GM12878 (cell line): ENCODE measurements at regions not wholly inside any gene's neighbourhood (a gene's known extent, or its start where the extent isn't known, plus 50 kb on each side); places are given as distances from the start of the nearest gene placed in this dataset.

ENCODE experiments used
- ATAC-seq: fragments of 200-7000 bp; cut with Tn5 transposase; 3 replicates; pipeline ENCODE4 v1.9.1; 2020; ENCODE audit warnings: mild to moderate bottlenecking, moderate library complexity
- BruUV-seq: library from RNA; stranded (reverse); fragments of 400-500 nt; replicated peaks from 2 replicates; lab custom pipeline; 2021; lab: Mats Ljungman, UMichigan
- CTCF ChIA-PET: fragments of 300-600 bp; sonication (Branson Sonifier 250); formaldehyde crosslinking; extraction: SDS; loops from one replicate; lab custom pipeline; 2021; ENCODE audit warnings: inconsistent platforms; lab: Yijun Ruan, JAX
- POLR2A ChIA-PET: fragments of 350-600 bp; formaldehyde crosslinking; extraction: SDS; loops from one replicate; lab custom pipeline; 2021; ENCODE audit warnings: inconsistent platforms; lab: Charles Lee
- RAD21 ChIA-PET: fragments of 300-600 bp; sonication (Branson Sonifier 250); formaldehyde crosslinking; loops from one replicate; lab custom pipeline; 2023; ENCODE audit warnings: antibody characterized with exemption; ENCODE audit not compliant: unreplicated experiment; lab: Charles Lee
- SMC1A ChIA-PET: fragments of 300-600 bp; sonication (Branson Sonifier 250); formaldehyde crosslinking; loops from one replicate; lab custom pipeline; 2023; ENCODE audit not compliant: unreplicated experiment, uncharacterized antibody; lab: Charles Lee
- DNase-seq: peaks from one replicate; pipeline ENCODE4 v3.0.0-alpha.2; 2011; ENCODE audit warnings: low read depth, low spot score
- FAIRE-seq: peaks from 3 replicates; lab custom pipeline; 2011; peaks lifted over from hg19 to GRCh38; lab: Jason Lieb, UNC
- H2AFZ ChIP-seq: 2 replicates; pipeline ENCODE4 v1.6.0; 2011; ENCODE audit warnings: low read depth, low read length, control low read depth; ENCODE audit not compliant: control insufficient read depth
- H3K27ac ChIP-seq: 2 replicates; pipeline ENCODE4 v1.5.1; 2011; ENCODE audit warnings: control low read depth; ENCODE audit not compliant: control insufficient read depth, insufficient read depth
- H3K27me3 ChIP-seq, 2 experiments: replicated peaks in 1 of 2; 2 replicates each; pipeline versions ENCODE4 v1.6.0 to v1.6.1; 2011; ENCODE audit warnings: low read length in 1 of 2; ENCODE audit not compliant: control insufficient read depth in 2 of 2, insufficient read depth in 2 of 2
- H3K36me3 ChIP-seq, 2 experiments: 2 replicates each; pipeline ENCODE4 v1.5.1; 2011; ENCODE audit warnings: low read length in 1 of 2; ENCODE audit not compliant: control insufficient read depth in 2 of 2, insufficient read depth in 2 of 2
- H3K4me1 ChIP-seq: 2 replicates; pipeline ENCODE4 v1.6.1; 2011; ENCODE audit warnings: mild to moderate bottlenecking, low read length, moderate library complexity, mixed read lengths; ENCODE audit not compliant: control insufficient read depth, insufficient read depth
- H3K4me2 ChIP-seq: 2 replicates; pipeline ENCODE4 v1.6.0; 2011; ENCODE audit warnings: control low read depth; ENCODE audit not compliant: control insufficient read depth, insufficient read depth
- H3K4me3 ChIP-seq: fragments of 200-600 bp; sonication (generic); 2 replicates; pipeline ENCODE4 v1.5.1; 2016
- H3K79me2 ChIP-seq: 2 replicates; pipeline ENCODE4 v1.6.0; 2011; ENCODE audit warnings: low read length; ENCODE audit not compliant: control insufficient read depth, insufficient read depth
- H3K9ac ChIP-seq: 2 replicates; pipeline ENCODE4 v1.8.0; 2011; ENCODE audit warnings: low read length, control low read depth, mixed read lengths; ENCODE audit not compliant: control insufficient read depth, insufficient read depth
- H3K9me3 ChIP-seq: replicated peaks from 3 replicates; pipeline ENCODE4 v1.5.1; 2011; ENCODE audit warnings: mild to moderate bottlenecking, low read length; ENCODE audit not compliant: control insufficient read depth, insufficient read depth
- H4K20me1 ChIP-seq: 2 replicates; pipeline ENCODE4 v1.6.0; 2011; ENCODE audit not compliant: control insufficient read depth, insufficient read depth
- ATF7 ChIP-seq: fragments of 450-650 bp; IDR thresholded peaks from 2 replicates; pipeline ENCODE4 v1.6.1; 2016; ENCODE audit warnings: low read depth, mild to moderate bottlenecking
- DPF2 ChIP-seq: fragments of 450-650 bp; IDR thresholded peaks from 2 replicates; pipeline ENCODE4 v1.6.1; 2017; ENCODE audit warnings: mild to moderate bottlenecking
- EGR1 ChIP-seq, 2 experiments: IDR thresholded peaks; 1 replicate in 1 of 2; 2 replicates in 1 of 2; pipeline ENCODE4 v1.6.1; 2011 to 2012; ENCODE audit warnings: low read depth in 2 of 2, low read length in 2 of 2, borderline replicate concordance in 1 of 2, mild to moderate bottlenecking in 1 of 2, moderate library complexity in 1 of 2
- ETV6 ChIP-seq, 2 experiments: fragments of 450-650 bp in 1 of 2; IDR thresholded peaks in 1 of 2; conservative IDR thresholded peaks in 1 of 2; 2 replicates each; pipeline ENCODE4 v1.6.1; 2014; ENCODE audit warnings: antibody characterized with exemption in 1 of 2, borderline replicate concordance in 1 of 2, low read depth in 1 of 2, mild to moderate bottlenecking in 1 of 2, moderate library complexity in 1 of 2
- KLF5 ChIP-seq: fragments of 450-650 bp; IDR thresholded peaks from 2 replicates; pipeline ENCODE4 v1.6.1; 2014; ENCODE audit warnings: mild to moderate bottlenecking; ENCODE audit not compliant: partially characterized antibody
- MEF2B ChIP-seq: fragments of 450-650 bp; IDR thresholded peaks from 2 replicates; pipeline ENCODE4 v1.6.1; 2018; ENCODE audit warnings: mild to moderate bottlenecking, moderate library complexity; ENCODE audit not compliant: partially characterized antibody, poor library complexity, severe bottlenecking
- POLR2AphosphoS5 ChIP-seq: IDR thresholded peaks from 2 replicates; pipeline ENCODE4 v1.6.1; 2011; ENCODE audit warnings: mild to moderate bottlenecking, low read length, inconsistent platforms
- SMAD1 ChIP-seq: fragments of 450-650 bp; IDR thresholded peaks from 2 replicates; pipeline ENCODE4 v1.6.1; 2018; ENCODE audit warnings: mild to moderate bottlenecking, low read depth; ENCODE audit not compliant: partially characterized antibody
- SREBF1 ChIP-seq: IDR thresholded peaks from 2 replicates; pipeline ENCODE4 v1.6.1; 2012; ENCODE audit warnings: mild to moderate bottlenecking, low read length
- ZBTB4 ChIP-seq: fragments of 450-650 bp; formaldehyde crosslinking; IDR thresholded peaks from 2 replicates; pipeline ENCODE4 v1.4.0; 2022; ENCODE audit warnings: mild to moderate bottlenecking, moderate library complexity
- ZNF207 ChIP-seq: fragments of 450-650 bp; IDR thresholded peaks from 2 replicates; pipeline ENCODE4 v1.6.1; 2014; ENCODE audit warnings: antibody characterized with exemption, mild to moderate bottlenecking, borderline replicate concordance
- WGBS: methylation state at CpG from one replicate; pipeline ENCODE4 v1.1.6; 2016; ENCODE audit warnings: low lambda C conversion rate; ENCODE audit not compliant: insufficient replicate concordance, insufficient coverage; ENCODE audit errors: missing lambda C conversion rate; 5-methylcytosine and 5-hydroxymethylcytosine counted together
- in situ Hi-C: fragments of 300-500 bp; cut with MboI; formaldehyde crosslinking; loops from 9 replicates; pipeline ENCODE4 v1.14.3; 2018; ENCODE audit warnings: mixed read lengths
- intact Hi-C: fragments of 100-400 bp; cut with micrococcal nuclease; formaldehyde crosslinking; loops from one replicate; pipeline ENCODE4 v1.14.2; 2022; ENCODE audit not compliant: unreplicated experiment
- TF ChIP-seq, protein P1 (sequence below): fragments of 450-650 bp; IDR thresholded peaks from 2 replicates; pipeline ENCODE4 v1.6.1; 2017; ENCODE audit warnings: mild to moderate bottlenecking, low read depth, inconsistent platforms; ENCODE audit not compliant: poor library complexity, severe bottlenecking
- TF ChIP-seq, protein P2 (sequence below): IDR thresholded peaks from 2 replicates; pipeline ENCODE4 v1.6.1; 2012; ENCODE audit warnings: low read depth, low read length, improper control_type of control experiment
- TF ChIP-seq, protein P3 (sequence below): fragments of 150-350 bp; IDR thresholded peaks from 2 replicates; pipeline ENCODE4 v1.6.1; 2016; ENCODE audit warnings: low read depth, low read length

- no peak for TF ChIP-seq ATF7
- TF ChIP-seq ZBTB4 (CRISPR knock-in tag), result no peak
- TF ChIP-seq ZNF207, result no peak
- no peak for TF ChIP-seq ETV6 (conservative IDR thresholded peaks at IDR 0.05 in 1 of 2, IDR thresholded peaks at IDR 0.05 in 1 of 2; ENCODE audit: borderline replicate concordance in 1 of 2, low read depth in 1 of 2)
- TF ChIP-seq KLF5, result no peak
- TF ChIP-seq, protein P1, sequence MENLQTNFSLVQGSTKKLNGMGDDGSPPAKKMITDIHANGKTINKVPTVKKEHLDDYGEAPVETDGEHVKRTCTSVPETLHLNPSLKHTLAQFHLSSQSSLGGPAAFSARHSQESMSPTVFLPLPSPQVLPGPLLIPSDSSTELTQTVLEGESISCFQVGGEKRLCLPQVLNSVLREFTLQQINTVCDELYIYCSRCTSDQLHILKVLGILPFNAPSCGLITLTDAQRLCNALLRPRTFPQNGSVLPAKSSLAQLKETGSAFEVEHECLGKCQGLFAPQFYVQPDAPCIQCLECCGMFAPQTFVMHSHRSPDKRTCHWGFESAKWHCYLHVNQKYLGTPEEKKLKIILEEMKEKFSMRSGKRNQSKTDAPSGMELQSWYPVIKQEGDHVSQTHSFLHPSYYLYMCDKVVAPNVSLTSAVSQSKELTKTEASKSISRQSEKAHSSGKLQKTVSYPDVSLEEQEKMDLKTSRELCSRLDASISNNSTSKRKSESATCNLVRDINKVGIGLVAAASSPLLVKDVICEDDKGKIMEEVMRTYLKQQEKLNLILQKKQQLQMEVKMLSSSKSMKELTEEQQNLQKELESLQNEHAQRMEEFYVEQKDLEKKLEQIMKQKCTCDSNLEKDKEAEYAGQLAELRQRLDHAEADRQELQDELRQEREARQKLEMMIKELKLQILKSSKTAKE, result no peak
- TF ChIP-seq, all 136 proteins: peak for 0
These were observed 256.8 kb upstream of the NCAM2 start (continued) for GRCh38 chr21:20741445-20741844.

- Histone ChIP-seq H4K20me1 (no peaks in the 10 kb centered on the region), H3K4me2 (no peak overlapping the region), H3K9ac (no peak overlapping the region), H2AFZ (no peak overlapping the region), H3K4me1 (no peaks in the 10 kb centered on the region), H3K27me3 (no peaks in the 10 kb centered on the region), H3K79me2 (no peaks in the 10 kb centered on the region), H3K9me3 (no peaks in the 10 kb centered on the region), H3K27ac (no peak overlapping the region), H3K4me3 (no peak overlapping the region), H3K36me3 (no peaks in the 10 kb centered on the region)
- DNase-seq, result no peak
- CTCF ChIA-PET, result no interaction called here
- POLR2A ChIA-PET, result no interaction called here
- in situ Hi-C loops, result no loop called here
- intact Hi-C loops, result no loop called here
- no TSS peak for BruUV-seq
- SMC1A ChIA-PET, result no interaction called here
- no peak for FAIRE-seq
- no peak for ATAC-seq
- 0% methylated on average over 2 of the region's 2 CpGs for WGBS
- RAD21 ChIA-PET, result no interaction called here
- TF ChIP-seq DPF2 (no peak), SMAD1 (no peak), SREBF1 (no peak), EGR1 (IDR thresholded peaks at IDR 0.05; ENCODE audit: borderline replicate concordance in 1 of 2, low read depth in 2 of 2, low read length in 2 of 2) (no peak), MEF2B (no peak), POLR2AphosphoS5 (no peak)
- TF ChIP-seq, protein P2, sequence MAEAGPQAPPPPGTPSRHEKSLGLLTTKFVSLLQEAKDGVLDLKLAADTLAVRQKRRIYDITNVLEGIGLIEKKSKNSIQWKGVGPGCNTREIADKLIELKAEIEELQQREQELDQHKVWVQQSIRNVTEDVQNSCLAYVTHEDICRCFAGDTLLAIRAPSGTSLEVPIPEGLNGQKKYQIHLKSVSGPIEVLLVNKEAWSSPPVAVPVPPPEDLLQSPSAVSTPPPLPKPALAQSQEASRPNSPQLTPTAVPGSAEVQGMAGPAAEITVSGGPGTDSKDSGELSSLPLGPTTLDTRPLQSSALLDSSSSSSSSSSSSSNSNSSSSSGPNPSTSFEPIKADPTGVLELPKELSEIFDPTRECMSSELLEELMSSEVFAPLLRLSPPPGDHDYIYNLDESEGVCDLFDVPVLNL, result no peak
- TF ChIP-seq, protein P3, sequence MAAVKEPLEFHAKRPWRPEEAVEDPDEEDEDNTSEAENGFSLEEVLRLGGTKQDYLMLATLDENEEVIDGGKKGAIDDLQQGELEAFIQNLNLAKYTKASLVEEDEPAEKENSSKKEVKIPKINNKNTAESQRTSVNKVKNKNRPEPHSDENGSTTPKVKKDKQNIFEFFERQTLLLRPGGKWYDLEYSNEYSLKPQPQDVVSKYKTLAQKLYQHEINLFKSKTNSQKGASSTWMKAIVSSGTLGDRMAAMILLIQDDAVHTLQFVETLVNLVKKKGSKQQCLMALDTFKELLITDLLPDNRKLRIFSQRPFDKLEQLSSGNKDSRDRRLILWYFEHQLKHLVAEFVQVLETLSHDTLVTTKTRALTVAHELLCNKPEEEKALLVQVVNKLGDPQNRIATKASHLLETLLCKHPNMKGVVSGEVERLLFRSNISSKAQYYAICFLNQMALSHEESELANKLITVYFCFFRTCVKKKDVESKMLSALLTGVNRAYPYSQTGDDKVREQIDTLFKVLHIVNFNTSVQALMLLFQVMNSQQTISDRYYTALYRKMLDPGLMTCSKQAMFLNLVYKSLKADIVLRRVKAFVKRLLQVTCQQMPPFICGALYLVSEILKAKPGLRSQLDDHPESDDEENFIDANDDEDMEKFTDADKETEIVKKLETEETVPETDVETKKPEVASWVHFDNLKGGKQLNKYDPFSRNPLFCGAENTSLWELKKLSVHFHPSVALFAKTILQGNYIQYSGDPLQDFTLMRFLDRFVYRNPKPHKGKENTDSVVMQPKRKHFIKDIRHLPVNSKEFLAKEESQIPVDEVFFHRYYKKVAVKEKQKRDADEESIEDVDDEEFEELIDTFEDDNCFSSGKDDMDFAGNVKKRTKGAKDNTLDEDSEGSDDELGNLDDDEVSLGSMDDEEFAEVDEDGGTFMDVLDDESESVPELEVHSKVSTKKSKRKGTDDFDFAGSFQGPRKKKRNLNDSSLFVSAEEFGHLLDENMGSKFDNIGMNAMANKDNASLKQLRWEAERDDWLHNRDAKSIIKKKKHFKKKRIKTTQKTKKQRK, result no peak
These were observed 238.0 kb upstream of the NCAM2 start for GRCh38 chr21:20760221-20760620.
